HL-60 (cell line): ENCODE measurements at regions not wholly inside any gene's neighbourhood (a gene's known extent, or its start where the extent isn't known, plus 50 kb on each side); places are given as distances from the start of the nearest gene placed in this dataset.

ENCODE experiments used
- POLR2AphosphoS5 ChIP-seq: IDR thresholded peaks from 2 replicates; pipeline ENCODE4 v1.6.1; 2012; ENCODE audit warnings: low read depth
- TF ChIP-seq, protein P1 (sequence below): IDR thresholded peaks from one replicate; pipeline ENCODE4 v1.5.1; 2011; ENCODE audit warnings: low read length, control low read depth, inconsistent platforms; ENCODE audit not compliant: insufficient read depth

DNA sequence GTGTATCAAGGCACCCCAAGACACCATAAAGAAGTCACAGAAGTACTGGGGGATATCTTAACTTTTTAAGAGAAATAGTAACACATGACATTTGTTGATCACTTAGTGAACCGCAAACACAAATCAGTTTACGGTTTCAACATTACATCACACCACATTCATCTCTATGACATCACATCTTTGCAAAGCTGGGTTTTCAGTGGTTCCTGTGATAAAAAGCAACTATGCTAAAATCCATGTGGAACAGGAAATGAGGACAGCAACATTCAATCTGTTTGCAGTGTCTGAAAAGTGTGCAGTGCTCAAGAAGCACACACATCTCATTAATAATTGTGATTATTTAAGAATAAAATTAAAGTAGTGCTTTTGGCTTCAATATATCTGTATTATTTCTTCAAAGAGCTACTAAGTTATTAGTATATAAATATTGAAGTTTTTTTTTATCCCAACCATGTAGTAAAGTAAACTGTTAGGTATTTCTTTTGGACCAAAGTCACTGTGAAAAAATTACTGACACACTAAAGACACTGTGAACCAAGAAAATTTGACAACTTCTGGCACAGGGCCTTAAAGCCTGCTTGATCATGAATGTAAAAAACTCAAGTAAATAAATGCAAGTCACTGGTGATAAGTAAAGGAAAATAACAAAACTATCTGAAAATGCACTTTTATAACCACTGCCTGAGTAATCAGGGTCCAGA lies 156.0 kb upstream of the SOX6 start:
- TF ChIP-seq, protein P1, sequence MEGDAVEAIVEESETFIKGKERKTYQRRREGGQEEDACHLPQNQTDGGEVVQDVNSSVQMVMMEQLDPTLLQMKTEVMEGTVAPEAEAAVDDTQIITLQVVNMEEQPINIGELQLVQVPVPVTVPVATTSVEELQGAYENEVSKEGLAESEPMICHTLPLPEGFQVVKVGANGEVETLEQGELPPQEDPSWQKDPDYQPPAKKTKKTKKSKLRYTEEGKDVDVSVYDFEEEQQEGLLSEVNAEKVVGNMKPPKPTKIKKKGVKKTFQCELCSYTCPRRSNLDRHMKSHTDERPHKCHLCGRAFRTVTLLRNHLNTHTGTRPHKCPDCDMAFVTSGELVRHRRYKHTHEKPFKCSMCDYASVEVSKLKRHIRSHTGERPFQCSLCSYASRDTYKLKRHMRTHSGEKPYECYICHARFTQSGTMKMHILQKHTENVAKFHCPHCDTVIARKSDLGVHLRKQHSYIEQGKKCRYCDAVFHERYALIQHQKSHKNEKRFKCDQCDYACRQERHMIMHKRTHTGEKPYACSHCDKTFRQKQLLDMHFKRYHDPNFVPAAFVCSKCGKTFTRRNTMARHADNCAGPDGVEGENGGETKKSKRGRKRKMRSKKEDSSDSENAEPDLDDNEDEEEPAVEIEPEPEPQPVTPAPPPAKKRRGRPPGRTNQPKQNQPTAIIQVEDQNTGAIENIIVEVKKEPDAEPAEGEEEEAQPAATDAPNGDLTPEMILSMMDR, result no peak
- no peak for TF ChIP-seq POLR2AphosphoS5
